Astrocyte (in vitro differentiated cells and primary cell): ENCODE measurements at regions not wholly inside any gene's neighbourhood (a gene's known extent, or its start where the extent isn't known, plus 50 kb on each side); places are given as distances from the start of the nearest gene placed in this dataset.

Experiments used
- DNase-seq: peaks from one replicate; pipeline ENCODE4 v3.0.0-alpha.2; 2010; ENCODE audit warnings: low read depth
- FAIRE-seq: peaks from 2 replicates; lab custom pipeline; 2011; peaks lifted over from hg19 to GRCh38; lab: Jason Lieb, UNC
- H2AFZ ChIP-seq: 2 replicates; pipeline ENCODE4 v1.6.0; 2012; ENCODE audit warnings: low read depth, low read length, inconsistent platforms
- H3K27ac ChIP-seq: 2 replicates; pipeline ENCODE4 v1.5.1; 2011; ENCODE audit warnings: low read depth, low read length, inconsistent platforms
- H3K27me3 ChIP-seq: 2 replicates; pipeline ENCODE4 v1.6.0; 2011; ENCODE audit warnings: low read length, inconsistent platforms; ENCODE audit not compliant: insufficient read depth
- H3K36me3 ChIP-seq: 2 replicates; pipeline ENCODE4 v1.5.1; 2011; ENCODE audit warnings: low read length, inconsistent platforms; ENCODE audit not compliant: insufficient read depth
- H3K4me1 ChIP-seq: 2 replicates; pipeline ENCODE4 v1.5.1; 2011; ENCODE audit warnings: low read length, inconsistent platforms; ENCODE audit not compliant: insufficient read depth
- H3K4me2 ChIP-seq: 2 replicates; pipeline ENCODE4 v1.6.0; 2012; ENCODE audit warnings: low read length, inconsistent platforms
- H3K4me3 ChIP-seq: 2 replicates; pipeline ENCODE4 v1.5.1; 2011; ENCODE audit warnings: low read depth, mild to moderate bottlenecking, low read length, inconsistent platforms; ENCODE audit not compliant: insufficient read depth
- H3K79me2 ChIP-seq: 2 replicates; pipeline ENCODE4 v1.6.0; 2012; ENCODE audit warnings: mild to moderate bottlenecking, low read length, inconsistent platforms; ENCODE audit not compliant: insufficient read depth
- H3K9ac ChIP-seq: 2 replicates; pipeline ENCODE4 v1.6.0; 2012; ENCODE audit warnings: mild to moderate bottlenecking, low read length, inconsistent platforms
- H3K9me3 ChIP-seq: 2 replicates; pipeline ENCODE4 v1.5.1; 2012; ENCODE audit warnings: low read depth, mild to moderate bottlenecking, low read length, inconsistent platforms; ENCODE audit not compliant: insufficient read depth
- H4K20me1 ChIP-seq: 2 replicates; pipeline ENCODE4 v1.6.0; 2012; ENCODE audit warnings: low read length, inconsistent platforms; ENCODE audit not compliant: insufficient read depth
- H3K27ac Mint-ChIP-seq: one replicate; pipeline ENCODE4 v1.8.0; 2021; ENCODE audit warnings: mild to moderate bottlenecking, mixed read lengths; ENCODE audit not compliant: unreplicated experiment
- H3K27me3 Mint-ChIP-seq: one replicate; pipeline ENCODE4 v1.8.0; 2021; ENCODE audit warnings: low read depth, mixed read lengths; ENCODE audit not compliant: unreplicated experiment
- H3K36me3 Mint-ChIP-seq: one replicate; pipeline ENCODE4 v1.8.0; 2021; ENCODE audit warnings: low read depth, mixed read lengths; ENCODE audit not compliant: unreplicated experiment
- H3K4me1 Mint-ChIP-seq: one replicate; pipeline ENCODE4 v1.8.0; 2021; ENCODE audit warnings: low read depth, mixed read lengths; ENCODE audit not compliant: unreplicated experiment
- H3K4me3 Mint-ChIP-seq: one replicate; pipeline ENCODE4 v1.8.0; 2021; ENCODE audit warnings: mild to moderate bottlenecking, moderate library complexity, mixed read lengths; ENCODE audit not compliant: unreplicated experiment
- H3K9me3 Mint-ChIP-seq: one replicate; pipeline ENCODE4 v1.8.0; 2021; ENCODE audit warnings: mild to moderate bottlenecking, mixed read lengths; ENCODE audit not compliant: unreplicated experiment
- CTCF ChIP-seq: IDR thresholded peaks from 2 replicates; pipeline ENCODE4 v1.5.1; 2011; ENCODE audit warnings: low read depth, mild to moderate bottlenecking, inconsistent platforms, low read length, moderate library complexity; ENCODE audit not compliant: insufficient read depth
- EZH2 ChIP-seq: IDR thresholded peaks from 2 replicates; pipeline ENCODE4 v1.6.1; 2012; ENCODE audit warnings: mild to moderate bottlenecking, low read length, inconsistent platforms; ENCODE audit not compliant: insufficient read depth

GRCh38 chr10:60679388-60679990, 98.8 kb upstream of the CDK1 start:
- H3K4me3 ChIP-seq, result no peak overlapping the region
- no peaks in the 10 kb centered on the region for H3K36me3 Mint-ChIP-seq
- no peak overlapping the region for H3K27ac ChIP-seq
- no peaks in the 10 kb centered on the region for H4K20me1 ChIP-seq
- no peaks in the 10 kb centered on the region for H3K9me3 ChIP-seq
- peaks cover 3% of the 10 kb centered on the region for H3K4me1 ChIP-seq
- no peaks in the 10 kb centered on the region for H3K36me3 ChIP-seq
- no peak overlapping the region for H3K4me2 ChIP-seq
- no peak overlapping the region for H3K4me3 Mint-ChIP-seq
- TF ChIP-seq CTCF, result no peak
- H3K27ac Mint-ChIP-seq, result no peak overlapping the region
- no peaks in the 10 kb centered on the region for H3K27me3 ChIP-seq
- FAIRE-seq (no peak), DNase-seq (no peak)
- H3K9me3 Mint-ChIP-seq, result peaks cover 2% of the 10 kb centered on the region
- no peaks in the 10 kb centered on the region for H3K27me3 Mint-ChIP-seq
- H3K4me1 Mint-ChIP-seq, result peaks cover 5% of the 10 kb centered on the region
- H3K9ac ChIP-seq, result no peak overlapping the region
- no peaks in the 10 kb centered on the region for H3K79me2 ChIP-seq
- H2AFZ ChIP-seq, result no peak overlapping the region

- no peak overlapping the region for H2AFZ ChIP-seq
- H3K4me3 ChIP-seq, result no peak overlapping the region
- H3K4me1 Mint-ChIP-seq, result peaks cover 5% of the 10 kb centered on the region
- no peak overlapping the region for H3K4me3 Mint-ChIP-seq
- H4K20me1 ChIP-seq, result no peaks in the 10 kb centered on the region
- H3K27me3 ChIP-seq, result no peaks in the 10 kb centered on the region
- no peaks in the 10 kb centered on the region for H3K9me3 ChIP-seq
- H3K36me3 Mint-ChIP-seq, result no peaks in the 10 kb centered on the region
- peaks cover 3% of the 10 kb centered on the region for H3K4me1 ChIP-seq
- no peaks in the 10 kb centered on the region for H3K27me3 Mint-ChIP-seq
- no peak for FAIRE-seq
- DNase-seq, result no peak
- no peaks in the 10 kb centered on the region for H3K36me3 ChIP-seq
- H3K27ac ChIP-seq, result no peak overlapping the region
- no peak overlapping the region for H3K9ac ChIP-seq
- H3K79me2 ChIP-seq, result no peaks in the 10 kb centered on the region
- H3K9me3 Mint-ChIP-seq, result peaks cover 4% of the 10 kb centered on the region
- TF ChIP-seq CTCF (no peak), EZH2 (no peak)
- H3K4me2 ChIP-seq, result no peak overlapping the region
- H3K27ac Mint-ChIP-seq, result peak overlapping the region; percentile 15
Observed at GRCh38 chr10:60678978-60679377, 99.3 kb upstream of the CDK1 start.

GRCh38 chr10:60677531-60678129, 100.6 kb upstream of the CDK1 start:
- no peak overlapping the region for H3K4me3 ChIP-seq
- no peak for FAIRE-seq
- H4K20me1 ChIP-seq, result no peaks in the 10 kb centered on the region
- Mint-ChIP-seq H3K4me1 (peaks cover 5% of the 10 kb centered on the region), H3K27ac (no peak overlapping the region), H3K27me3 (no peaks in the 10 kb centered on the region), H3K36me3 (no peaks in the 10 kb centered on the region), H3K4me3 (no peak overlapping the region), H3K9me3 (peaks cover 6% of the 10 kb centered on the region)
- no peaks in the 10 kb centered on the region for H3K27me3 ChIP-seq
- H3K4me2 ChIP-seq, result peak overlapping the region; percentile 42
- no peak overlapping the region for H3K9ac ChIP-seq
- H2AFZ ChIP-seq, result no peak overlapping the region
- TF ChIP-seq CTCF, result no peak
- TF ChIP-seq EZH2, result no peak
- no peaks in the 10 kb centered on the region for H3K9me3 ChIP-seq
- H3K36me3 ChIP-seq, result no peaks in the 10 kb centered on the region
- peaks cover 3% of the 10 kb centered on the region for H3K4me1 ChIP-seq
- H3K79me2 ChIP-seq, result no peaks in the 10 kb centered on the region
- no peak overlapping the region for H3K27ac ChIP-seq
- peak; percentile 25 for DNase-seq
